WTC11 (cell line): ENCODE measurements at regions not wholly inside any gene's neighbourhood (a gene's known extent, or its start where the extent isn't known, plus 50 kb on each side); places are given as distances from the start of the nearest gene placed in this dataset.
A peak's percentile ranks its signal among the peaks of the same experiment; 100 is the strongest.

ENCODE experiments used
- ATAC-seq: fragments of 200-7000 bp; cut with Tn5 transposase; 2 replicates; pipeline ENCODE4 v1.10.0; 2021; ENCODE audit warnings: mild to moderate bottlenecking, moderate library complexity
- CTCF ChIA-PET: fragments of 300-600 bp; sonication (Branson Sonifier 250); formaldehyde crosslinking; loops from one replicate; lab custom pipeline; 2021; ENCODE audit warnings: antibody characterized with exemption; lab: Charles Lee
- POLR2A ChIA-PET: fragments of 350-600 bp; sonication (Branson Sonifier 250); formaldehyde crosslinking; loops from one replicate; lab custom pipeline; 2021; ENCODE audit warnings: antibody characterized with exemption; lab: Charles Lee
- DNase-seq: peaks from one replicate; pipeline ENCODE4 v3.0.0; 2021; ENCODE audit warnings: low spot score
- H3K27ac Mint-ChIP-seq: 2 replicates; pipeline ENCODE4 v1.8.0; 2021; ENCODE audit warnings: mixed read lengths
- H3K27me3 Mint-ChIP-seq: 2 replicates; pipeline ENCODE4 v1.8.0; 2021; ENCODE audit warnings: low read depth, mild to moderate bottlenecking, moderate library complexity, mixed read lengths
- H3K36me3 Mint-ChIP-seq: 2 replicates; pipeline ENCODE4 v1.8.0; 2021; ENCODE audit warnings: mixed read lengths
- H3K4me1 Mint-ChIP-seq: 2 replicates; pipeline ENCODE4 v1.8.0; 2022; ENCODE audit warnings: mixed read lengths
- H3K4me3 Mint-ChIP-seq: 2 replicates; pipeline ENCODE4 v1.8.0; 2021; ENCODE audit warnings: mild to moderate bottlenecking, moderate library complexity, mixed read lengths
- H3K9me3 Mint-ChIP-seq: 2 replicates; pipeline ENCODE4 v1.8.0; 2021; ENCODE audit warnings: mixed read lengths
- CTCF ChIP-seq: fragments of 200-600 bp; IDR thresholded peaks from 2 replicates; pipeline ENCODE4 v1.8.0; 2022; ENCODE audit warnings: antibody characterized with exemption
- E2F4 ChIP-seq: sonication (generic); formaldehyde crosslinking; IDR thresholded peaks from 2 replicates; pipeline ENCODE4 v1.8.1; 2022; ENCODE audit warnings: low read depth, mild to moderate bottlenecking, moderate library complexity, missing genetic modification reagents, borderline replicate concordance
- ELF4 ChIP-seq: sonication (generic); formaldehyde crosslinking; IDR thresholded peaks from 2 replicates; pipeline ENCODE4 v1.8.1; 2022; ENCODE audit warnings: low read depth, mild to moderate bottlenecking, moderate library complexity, missing genetic modification reagents
- ESRRA ChIP-seq: sonication (generic); formaldehyde crosslinking; IDR thresholded peaks from 2 replicates; pipeline ENCODE4 v1.8.1; 2022; ENCODE audit warnings: mild to moderate bottlenecking, missing genetic modification reagents, borderline replicate concordance
- FOXP1 ChIP-seq: sonication (generic); formaldehyde crosslinking; IDR thresholded peaks from 2 replicates; pipeline ENCODE4 v1.8.0; 2022; ENCODE audit warnings: missing genetic modification reagents, mild to moderate bottlenecking, moderate library complexity, borderline replicate concordance
- IRF1 ChIP-seq: sonication (generic); formaldehyde crosslinking; IDR thresholded peaks from 2 replicates; pipeline ENCODE4 v1.8.0; 2023; ENCODE audit warnings: missing genetic modification reagents
- KAT7 ChIP-seq: sonication (generic); formaldehyde crosslinking; IDR thresholded peaks from 2 replicates; pipeline ENCODE4 v1.8.1; 2023; ENCODE audit warnings: missing genetic modification reagents, mild to moderate bottlenecking, borderline replicate concordance
- MLX ChIP-seq: sonication (generic); formaldehyde crosslinking; IDR thresholded peaks from 2 replicates; pipeline ENCODE4 v1.8.1; 2023; ENCODE audit warnings: mild to moderate bottlenecking, missing genetic modification reagents, moderate library complexity
- NFYB ChIP-seq: sonication (generic); formaldehyde crosslinking; conservative IDR thresholded peaks from 2 replicates; pipeline ENCODE4 v1.8.0; 2022; ENCODE audit warnings: low read depth, missing genetic modification reagents
- SMAD3 ChIP-seq: sonication (generic); formaldehyde crosslinking; IDR thresholded peaks from 2 replicates; pipeline ENCODE4 v1.8.0; 2022; ENCODE audit warnings: missing genetic modification reagents, mild to moderate bottlenecking, borderline replicate concordance
- TEAD1 ChIP-seq: sonication (generic); formaldehyde crosslinking; IDR thresholded peaks from 2 replicates; pipeline ENCODE4 v1.8.0; 2022; ENCODE audit warnings: mild to moderate bottlenecking, missing genetic modification reagents
- USF1 ChIP-seq: sonication (generic); formaldehyde crosslinking; IDR thresholded peaks from 2 replicates; pipeline ENCODE4 v1.8.0; 2022; ENCODE audit warnings: mild to moderate bottlenecking, missing genetic modification reagents
- ZBTB43 ChIP-seq: sonication (generic); formaldehyde crosslinking; IDR thresholded peaks from 2 replicates; pipeline ENCODE4 v1.8.1; 2023; ENCODE audit warnings: mild to moderate bottlenecking, missing genetic modification reagents
- ZNF232 ChIP-seq: sonication (generic); formaldehyde crosslinking; IDR thresholded peaks from 2 replicates; pipeline ENCODE4 v1.8.0; 2022; ENCODE audit warnings: mild to moderate bottlenecking, missing genetic modification reagents
- ZNF425 ChIP-seq: fragments of 250-450 bp; sonication (Bioruptor Pico); conservative IDR thresholded peaks from 2 replicates; pipeline ENCODE4 v1.9.0; 2021; ENCODE audit warnings: mild to moderate bottlenecking
- ZNF532 ChIP-seq: fragments of 250-450 bp; sonication (Bioruptor Pico); IDR thresholded peaks from 2 replicates; pipeline ENCODE4 v1.9.0; 2021; ENCODE audit warnings: mild to moderate bottlenecking, borderline replicate concordance
- TF ChIP-seq, protein P1 (sequence below): sonication (generic); formaldehyde crosslinking; IDR thresholded peaks from 2 replicates; pipeline ENCODE4 v1.8.1; 2023; ENCODE audit warnings: mild to moderate bottlenecking, missing genetic modification reagents, borderline replicate concordance

GRCh38 chr3:64340641-64341101 lies 115.4 kb upstream of the PRICKLE2 start:
- peaks cover 13% of the 10 kb centered on the region for H3K9me3 Mint-ChIP-seq
- CTCF ChIA-PET: interaction anchor here (1.0 to 1.4 kb wide), 2 partner anchors 11 to 21 kb away, joined by 3 to 5 read pairs; no protein-coding TSS in a partner anchor
- peaks cover 47% of the 10 kb centered on the region for H3K4me1 Mint-ChIP-seq
- TF ChIP-seq NFYB (CRISPR knock-in tag) (no peak), KAT7 (CRISPR knock-in tag) (no peak), CTCF (no peak), ELF4 (CRISPR knock-in tag) (no peak), SMAD3 (no peak), IRF1 (no peak)
- TF ChIP-seq, all 79 proteins: peak for 0
- ATAC-seq (no peak), DNase-seq (no peak)
- no peak overlapping the region for H3K4me3 Mint-ChIP-seq
- POLR2A ChIA-PET: no interaction called here
- no peaks in the 10 kb centered on the region for H3K27me3 Mint-ChIP-seq
- no peaks in the 10 kb centered on the region for H3K36me3 Mint-ChIP-seq
- 0 out of 2 replicates have a peak overlapping the region, but pooled peaks have one; percentile 30 for H3K27ac Mint-ChIP-seq

- DNase-seq: no peak
- CTCF ChIA-PET: no interaction called here
- Mint-ChIP-seq H3K27ac (no peak overlapping the region), H3K9me3 (peaks cover 13% of the 10 kb centered on the region), H3K27me3 (no peaks in the 10 kb centered on the region), H3K4me3 (no peak overlapping the region), H3K36me3 (no peaks in the 10 kb centered on the region), H3K4me1 (peaks cover 13% of the 10 kb centered on the region)
- POLR2A ChIA-PET: no interaction called here
- no peak for ATAC-seq
- no peak for TF ChIP-seq ZNF532
- no peak for TF ChIP-seq MLX (CRISPR knock-in tag)
- no peak for TF ChIP-seq E2F4
- no peak for TF ChIP-seq ZNF425 (CRISPR knock-in tag)
- no peak for TF ChIP-seq TEAD1 (CRISPR knock-in tag)
- no peak for TF ChIP-seq ZBTB43 (CRISPR knock-in tag)
- no peak for TF ChIP-seq ZNF232 (CRISPR knock-in tag)
- TF ChIP-seq, protein P1, sequence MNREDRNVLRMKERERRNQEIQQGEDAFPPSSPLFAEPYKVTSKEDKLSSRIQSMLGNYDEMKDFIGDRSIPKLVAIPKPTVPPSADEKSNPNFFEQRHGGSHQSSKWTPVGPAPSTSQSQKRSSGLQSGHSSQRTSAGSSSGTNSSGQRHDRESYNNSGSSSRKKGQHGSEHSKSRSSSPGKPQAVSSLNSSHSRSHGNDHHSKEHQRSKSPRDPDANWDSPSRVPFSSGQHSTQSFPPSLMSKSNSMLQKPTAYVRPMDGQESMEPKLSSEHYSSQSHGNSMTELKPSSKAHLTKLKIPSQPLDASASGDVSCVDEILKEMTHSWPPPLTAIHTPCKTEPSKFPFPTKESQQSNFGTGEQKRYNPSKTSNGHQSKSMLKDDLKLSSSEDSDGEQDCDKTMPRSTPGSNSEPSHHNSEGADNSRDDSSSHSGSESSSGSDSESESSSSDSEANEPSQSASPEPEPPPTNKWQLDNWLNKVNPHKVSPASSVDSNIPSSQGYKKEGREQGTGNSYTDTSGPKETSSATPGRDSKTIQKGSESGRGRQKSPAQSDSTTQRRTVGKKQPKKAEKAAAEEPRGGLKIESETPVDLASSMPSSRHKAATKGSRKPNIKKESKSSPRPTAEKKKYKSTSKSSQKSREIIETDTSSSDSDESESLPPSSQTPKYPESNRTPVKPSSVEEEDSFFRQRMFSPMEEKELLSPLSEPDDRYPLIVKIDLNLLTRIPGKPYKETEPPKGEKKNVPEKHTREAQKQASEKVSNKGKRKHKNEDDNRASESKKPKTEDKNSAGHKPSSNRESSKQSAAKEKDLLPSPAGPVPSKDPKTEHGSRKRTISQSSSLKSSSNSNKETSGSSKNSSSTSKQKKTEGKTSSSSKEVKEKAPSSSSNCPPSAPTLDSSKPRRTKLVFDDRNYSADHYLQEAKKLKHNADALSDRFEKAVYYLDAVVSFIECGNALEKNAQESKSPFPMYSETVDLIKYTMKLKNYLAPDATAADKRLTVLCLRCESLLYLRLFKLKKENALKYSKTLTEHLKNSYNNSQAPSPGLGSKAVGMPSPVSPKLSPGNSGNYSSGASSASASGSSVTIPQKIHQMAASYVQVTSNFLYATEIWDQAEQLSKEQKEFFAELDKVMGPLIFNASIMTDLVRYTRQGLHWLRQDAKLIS (CRISPR knock-in tag): no peak
- no peak for TF ChIP-seq FOXP1 (CRISPR knock-in tag)
- TF ChIP-seq USF1 (CRISPR knock-in tag): no peak
- TF ChIP-seq ESRRA (CRISPR knock-in tag): no peak
Observed at GRCh38 chr3:64336488-64336887, 111.2 kb upstream of the PRICKLE2 start.
